NCI-H146 treated with DMSO at 0.1 percent for 48 hours (cell line): ENCODE measurements at regions not wholly inside any gene's neighbourhood (a gene's known extent, or its start where the extent isn't known, plus 50 kb on each side); places are given as distances from the start of the nearest gene placed in this dataset.
"Not testable (repeated sequence)": the region's sequence is repeated elsewhere in the genome, so short reads cannot be mapped to it uniquely, and the experiment has no call there.

ENCODE experiments used
- DNase-seq: peaks from one replicate; lab custom pipeline; 2025; ENCODE audit not compliant: unreplicated experiment; lab: John Stamatoyannopoulos, UW

DNA sequence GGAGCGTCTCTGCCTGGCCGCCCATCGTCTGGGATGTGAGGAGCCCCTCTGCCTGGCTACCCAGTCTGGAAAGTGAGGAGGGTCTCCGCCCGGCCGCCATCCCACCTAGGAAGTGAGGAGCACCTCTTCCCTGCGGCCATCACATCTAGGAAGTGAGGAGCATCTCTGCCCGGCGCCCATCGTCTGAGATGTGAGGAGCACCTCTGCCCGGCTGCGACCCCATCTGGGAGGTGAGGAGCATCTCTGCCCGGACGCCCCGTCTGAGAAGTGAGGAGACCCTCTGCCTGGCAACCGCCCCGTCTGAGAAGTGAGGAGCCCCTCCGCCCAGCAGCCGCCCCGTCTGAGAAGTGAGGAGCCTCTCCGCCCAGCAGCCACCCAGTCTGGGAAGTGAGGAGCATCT, 84.5 kb downstream of the IDS start:
- DNase-seq, result not testable (repeated sequence)

DNA sequence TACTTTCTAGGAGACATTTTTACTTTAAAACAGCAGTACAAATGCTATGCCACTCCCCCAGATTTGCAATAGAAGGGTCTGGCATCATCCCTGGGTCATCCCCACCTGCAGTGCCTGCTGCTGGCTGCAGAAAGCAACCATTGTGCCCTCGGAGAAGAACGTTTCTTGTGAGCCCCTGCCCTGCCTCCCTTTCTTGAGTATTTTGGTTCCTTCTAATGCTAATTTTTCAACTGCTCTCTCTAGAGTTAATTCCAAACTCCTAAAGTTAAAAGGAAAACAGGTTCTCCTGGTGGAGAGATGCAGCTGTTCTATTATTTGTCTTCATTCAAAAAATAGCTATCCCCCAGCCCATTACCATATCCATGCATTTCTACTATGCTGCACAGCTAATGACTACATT, 107.1 kb downstream of the IDS start:
- DNase-seq, result no peak

DNA sequence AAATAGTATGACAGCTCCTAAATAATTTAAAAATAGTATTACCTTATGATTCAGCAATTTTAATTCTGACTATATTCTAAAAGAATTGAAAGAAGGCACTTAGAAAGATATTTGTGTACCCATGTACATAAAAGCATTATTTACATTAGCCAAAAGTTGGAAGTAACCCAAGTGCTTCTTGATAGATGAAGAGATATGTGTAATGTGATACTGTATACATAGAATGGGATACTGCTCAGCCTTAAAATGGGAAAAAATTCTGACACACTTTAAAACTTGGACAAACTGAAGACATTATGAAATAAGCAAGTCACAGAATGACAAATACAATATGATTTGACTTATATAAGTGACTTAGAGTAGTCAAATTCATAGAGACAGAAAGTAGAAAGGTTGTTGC, 112.2 kb downstream of the IDS start:
- DNase-seq, result no peak

DNA sequence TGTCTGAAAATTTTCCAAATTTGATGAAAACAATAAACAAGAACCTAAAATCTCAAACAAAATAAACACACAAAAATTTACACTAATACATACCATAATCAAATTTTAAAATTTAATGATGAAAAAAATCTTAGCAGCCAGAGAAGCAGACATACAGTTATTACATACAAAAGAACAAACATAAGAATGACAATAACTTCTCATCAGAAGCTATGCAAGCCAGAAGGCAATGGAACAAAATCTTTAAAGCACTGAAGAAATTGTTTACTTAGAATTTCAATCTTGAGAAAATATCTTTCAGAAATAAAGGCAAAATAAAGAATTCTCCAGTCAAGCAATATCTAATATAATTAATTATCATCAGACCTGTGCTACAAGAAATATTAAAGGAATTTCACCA, 121.3 kb downstream of the IDS start:
- no peak for DNase-seq

DNA sequence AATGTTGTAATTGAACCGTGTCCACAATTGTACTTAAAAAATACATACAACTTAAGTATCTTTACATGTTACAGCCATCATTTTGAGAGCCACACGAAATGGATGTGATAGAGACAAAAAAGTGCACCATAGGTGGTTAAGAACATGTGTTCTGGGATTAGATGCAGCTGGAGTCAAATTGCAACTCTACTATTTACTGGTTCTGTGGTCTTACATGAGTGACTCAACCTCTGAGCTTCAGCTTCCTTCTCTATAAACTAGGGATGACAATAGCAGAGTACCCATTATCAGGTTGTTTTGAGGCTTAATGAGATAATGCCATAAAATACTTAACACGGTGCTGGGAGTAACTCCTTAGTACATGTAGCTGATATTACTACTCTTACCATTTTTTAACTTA, 130.4 kb downstream of the IDS start:
- no peak for DNase-seq

DNA sequence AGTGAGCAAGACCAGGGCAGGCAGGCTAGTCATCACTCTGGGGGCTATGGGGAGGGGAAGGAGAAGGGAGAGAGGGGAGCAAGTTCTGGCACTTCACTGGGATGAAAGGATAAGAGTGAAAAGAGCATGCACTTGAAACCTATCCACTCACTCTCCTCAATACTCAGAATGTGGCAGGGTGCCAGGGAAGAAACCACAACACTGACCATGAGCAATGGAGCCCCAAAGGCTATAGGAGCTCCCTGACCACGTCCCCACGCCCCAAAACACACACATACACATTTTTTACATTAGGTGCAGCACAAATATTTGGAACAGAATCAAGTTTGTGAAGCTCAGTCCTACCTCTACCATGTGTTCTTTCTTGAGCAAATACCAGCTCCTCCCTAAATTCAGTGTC, 132.2 kb downstream of the IDS start:
- no peak for DNase-seq

DNA sequence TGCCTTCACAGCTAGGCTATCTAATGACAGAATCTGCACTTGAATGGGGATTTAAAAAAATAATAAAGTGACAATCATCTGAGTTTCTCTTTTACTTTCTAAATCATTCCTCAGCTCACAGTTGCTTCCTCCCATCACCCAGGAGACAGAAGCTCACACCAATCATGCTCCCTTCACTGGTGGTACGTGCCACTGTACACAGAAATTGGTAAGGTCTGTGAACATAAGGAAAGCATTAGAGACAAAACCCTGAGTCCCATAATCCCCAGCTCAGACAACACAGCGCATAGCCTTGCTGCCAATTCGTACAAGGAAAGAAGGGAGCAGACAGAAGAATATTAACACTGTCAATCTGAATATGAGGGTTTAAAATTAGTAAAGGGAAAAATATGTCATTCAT, 133.1 kb downstream of the IDS start:
- DNase-seq, result no peak

DNA sequence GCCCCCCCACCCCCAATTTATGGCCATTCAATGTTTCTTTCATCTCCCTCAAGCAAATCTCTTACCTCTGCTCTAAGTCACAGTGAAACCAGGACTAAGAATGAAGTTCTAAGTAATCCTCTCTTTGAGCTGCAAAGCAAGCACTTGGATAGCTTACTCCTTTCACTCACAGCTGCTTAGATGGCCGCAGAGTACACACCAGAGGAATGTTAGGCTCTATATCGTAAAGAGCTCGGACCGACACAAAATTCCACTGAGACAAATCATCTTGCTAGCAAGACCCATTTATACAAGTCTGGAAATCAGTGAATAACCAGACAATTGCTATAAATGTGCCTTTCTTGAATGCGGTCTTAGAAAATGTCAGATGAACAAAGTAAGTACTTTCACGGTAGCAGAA, 135.0 kb downstream of the IDS start:
- DNase-seq, result no peak

DNA sequence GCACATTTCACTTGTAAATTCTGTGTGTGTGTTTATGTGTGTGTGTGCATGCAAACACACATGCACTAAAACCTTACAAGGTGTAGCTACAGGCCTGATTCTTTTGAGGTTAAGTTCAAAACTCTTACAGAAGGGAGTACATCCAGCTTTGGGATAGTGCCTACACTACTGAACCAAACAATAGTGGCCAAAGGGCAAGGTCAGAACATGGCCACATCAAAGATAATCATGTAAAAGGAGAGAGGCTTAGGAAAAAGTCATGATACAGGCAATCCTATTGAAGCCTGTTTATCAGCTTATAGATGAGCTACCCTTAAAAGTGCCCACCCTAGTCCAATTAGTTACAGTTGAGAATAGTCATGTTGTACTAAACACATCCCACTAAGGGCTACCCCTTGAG, 139.6 kb downstream of the IDS start:
- no peak for DNase-seq

DNA sequence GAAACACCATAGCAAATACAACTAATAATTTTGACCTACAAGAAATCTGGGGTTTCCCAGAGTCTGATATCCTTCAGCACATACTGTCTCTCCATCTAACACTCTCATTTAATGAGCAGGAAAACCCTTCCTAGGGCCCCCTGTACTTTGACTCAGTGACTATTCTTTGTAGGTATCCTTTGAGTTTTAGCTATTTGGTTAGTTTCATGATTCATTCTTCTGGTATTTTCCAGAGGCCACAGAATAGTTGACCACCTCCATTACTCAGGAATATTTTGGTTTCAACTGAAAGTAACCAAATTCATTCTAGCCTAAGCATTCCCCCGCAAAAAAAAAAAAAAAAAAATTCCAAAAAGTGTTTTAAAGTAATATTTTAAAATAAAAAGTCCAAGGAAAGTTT, 140.0 kb downstream of the IDS start:
- no peak for DNase-seq

DNA sequence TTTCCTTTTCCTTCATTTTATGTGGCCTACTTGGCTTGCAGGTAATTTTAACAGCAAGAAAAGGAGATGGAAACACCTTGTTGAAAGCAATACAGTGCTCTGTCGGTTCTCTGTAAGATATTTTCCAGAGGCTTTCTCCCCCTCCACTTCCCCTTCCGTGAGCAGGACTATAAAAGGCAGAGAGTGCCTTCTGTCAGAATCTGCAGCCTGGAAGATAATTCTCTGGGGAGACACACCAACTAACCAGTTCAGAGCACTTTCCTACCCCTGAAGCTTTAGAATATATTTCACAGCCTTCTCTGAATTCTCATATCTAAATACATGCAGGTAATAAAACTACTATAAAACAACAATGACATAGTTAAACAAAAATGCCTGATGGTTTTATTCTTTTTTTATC, 141.1 kb downstream of the IDS start:
- no peak for DNase-seq

DNA sequence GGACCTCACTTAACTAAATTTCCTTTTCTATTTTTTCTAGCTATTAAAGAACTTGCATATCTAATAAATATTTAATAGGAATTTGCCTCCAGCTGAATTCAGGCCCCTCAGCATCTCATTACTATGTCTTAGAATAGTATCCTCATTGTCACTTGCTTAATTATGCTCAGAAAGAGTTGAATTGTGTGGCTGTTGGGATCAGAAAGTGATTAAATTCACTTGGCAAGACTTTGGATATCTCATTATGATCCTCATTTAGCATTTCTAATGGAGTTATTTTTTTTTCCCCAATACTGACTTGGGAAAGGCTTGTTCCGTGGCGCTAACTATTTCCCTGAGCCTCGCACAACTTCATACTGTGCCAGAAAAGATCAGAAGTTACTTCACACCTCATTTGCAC, 158.8 kb downstream of the IDS start:
- DNase-seq, result no peak

DNA sequence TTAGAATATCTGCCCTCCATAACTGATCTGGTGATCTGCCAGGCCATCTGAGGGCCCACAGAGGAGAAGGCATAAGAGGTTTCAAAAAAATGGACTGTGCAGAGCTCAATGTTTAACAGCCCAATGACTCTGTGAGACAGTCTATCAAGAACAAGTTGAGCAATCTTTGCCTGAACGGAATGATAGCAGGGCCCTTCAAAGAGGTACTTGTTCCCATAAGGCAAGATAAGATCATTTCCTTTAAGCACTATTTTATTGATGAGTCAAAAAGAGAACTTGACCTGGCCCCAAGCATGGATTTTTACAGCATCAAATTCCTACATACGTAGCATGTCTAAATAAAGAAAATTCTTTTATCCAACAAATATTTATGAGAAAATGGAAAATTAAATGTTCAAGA, 182.8 kb downstream of the IDS start:
- DNase-seq, result no peak

DNA sequence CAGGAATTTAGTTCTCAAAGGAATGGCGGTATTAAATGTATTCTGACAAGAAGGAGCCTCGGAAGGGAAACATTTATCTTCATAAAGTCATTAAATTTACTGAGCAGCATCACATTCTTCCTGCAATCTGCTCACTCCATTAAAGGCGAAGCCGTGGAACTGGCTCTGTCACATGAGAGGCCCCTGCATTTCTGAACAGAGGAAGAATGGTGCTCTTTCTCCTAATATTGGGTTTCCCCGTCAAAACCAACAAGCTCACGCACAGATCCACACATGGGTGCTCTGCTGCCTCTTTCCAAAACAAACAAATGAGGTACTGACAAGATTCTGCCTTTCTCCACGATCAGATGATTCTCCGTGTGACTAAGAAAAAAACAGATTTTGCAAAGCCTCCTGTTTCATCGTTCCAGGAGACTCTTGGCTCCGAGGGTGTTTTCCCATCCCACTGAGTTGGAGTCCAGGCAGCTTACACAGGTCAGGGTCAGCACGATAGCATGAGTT, 191.2 kb downstream of the IDS start:
- DNase-seq, result no peak

DNA sequence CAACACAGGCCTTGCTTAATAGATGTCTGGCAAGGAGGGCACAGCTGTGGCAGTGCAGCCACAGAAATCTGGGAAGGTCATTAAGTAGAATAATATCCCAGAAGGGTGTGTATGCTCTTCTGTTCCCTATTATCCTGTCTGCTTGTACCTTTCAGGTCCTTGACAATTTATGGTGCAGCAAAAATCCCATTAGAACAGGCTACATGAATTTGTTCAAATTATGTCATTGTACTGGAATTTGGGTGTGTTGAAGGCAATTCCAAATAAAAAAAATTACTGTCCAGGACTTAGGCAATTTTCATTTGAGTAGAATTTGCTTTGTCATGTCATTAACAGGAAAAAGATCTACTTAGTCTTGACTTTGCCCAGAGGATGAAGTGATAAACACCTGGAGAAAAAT, 192.1 kb downstream of the IDS start:
- no peak for DNase-seq

DNA sequence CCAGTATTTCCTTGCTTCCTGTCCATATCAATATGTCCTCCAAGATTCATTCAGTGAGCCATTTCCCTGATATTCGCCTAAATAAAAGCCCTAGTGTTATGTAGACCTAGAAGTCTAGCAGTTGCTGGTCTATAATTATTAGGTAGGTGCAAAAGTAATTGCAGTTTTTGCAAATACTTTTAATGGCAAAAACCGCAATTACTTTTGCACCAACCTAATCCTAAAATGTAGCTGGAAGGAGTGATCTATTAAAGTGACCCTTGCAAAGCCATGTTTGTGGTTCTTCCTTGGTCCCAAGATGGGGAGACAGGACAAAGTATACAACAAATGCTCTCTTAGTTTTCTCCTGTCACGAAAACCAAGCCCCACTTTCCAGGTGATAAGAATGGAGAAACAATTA, 193.0 kb downstream of the IDS start:
- no peak for DNase-seq

DNA sequence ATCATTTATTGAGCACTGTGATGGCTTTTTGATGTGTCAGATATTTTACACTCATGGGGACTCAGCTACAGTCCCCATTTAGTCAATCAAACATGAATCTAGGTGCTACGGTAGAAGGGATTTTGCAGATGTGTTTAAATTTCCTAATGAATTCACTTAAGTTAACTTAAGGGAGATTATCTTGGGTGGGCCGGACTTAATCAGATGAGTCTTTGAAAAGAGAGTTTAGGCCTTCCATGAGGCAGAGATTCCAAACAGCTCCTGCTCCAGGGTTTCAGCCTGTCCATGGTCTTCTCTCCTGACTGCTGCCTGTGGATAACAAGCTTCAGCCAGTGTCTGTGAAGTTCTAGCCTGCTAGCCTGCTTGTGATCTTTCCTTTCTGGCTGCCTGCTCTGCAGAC, 202.4 kb downstream of the IDS start:
- no peak for DNase-seq

DNA sequence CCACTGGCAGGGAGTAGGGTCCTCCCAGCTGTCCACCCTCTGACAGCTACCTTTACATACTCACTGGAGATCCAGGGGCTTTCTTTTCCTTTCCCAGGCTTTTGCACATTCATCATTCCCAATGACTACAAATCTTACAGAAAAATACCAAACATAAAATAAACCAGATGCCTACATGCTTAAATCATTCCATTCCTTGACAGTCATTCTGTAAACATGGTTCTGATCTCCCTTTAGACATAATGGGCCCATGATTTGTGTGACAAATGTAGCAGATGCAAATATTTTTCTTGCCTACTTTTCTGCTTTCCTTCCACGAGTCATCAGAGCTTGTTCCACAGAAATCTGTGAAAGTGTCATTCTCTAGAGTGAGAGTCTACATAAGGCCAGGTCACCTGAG, 207.0 kb downstream of the IDS start:
- DNase-seq, result no peak

DNA sequence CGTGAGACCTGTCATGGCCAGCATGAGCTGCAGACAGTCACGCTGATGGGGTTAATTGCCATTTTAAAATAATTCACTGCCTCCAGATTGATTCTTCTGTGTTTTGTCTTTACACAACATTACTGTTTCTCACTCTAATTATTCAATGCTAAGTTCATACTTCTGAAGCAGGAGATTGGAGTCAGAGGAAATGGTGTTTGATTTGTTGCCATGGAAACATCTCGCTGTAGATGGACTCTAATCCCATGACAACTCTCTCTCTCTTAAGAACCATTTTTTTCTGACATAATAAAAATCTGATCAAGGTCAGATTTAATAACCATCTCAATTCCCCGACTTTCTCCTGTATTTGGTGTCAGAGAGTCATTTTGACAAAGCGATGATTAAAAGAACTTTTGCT, 209.0 kb downstream of the IDS start:
- DNase-seq, result no peak

DNA sequence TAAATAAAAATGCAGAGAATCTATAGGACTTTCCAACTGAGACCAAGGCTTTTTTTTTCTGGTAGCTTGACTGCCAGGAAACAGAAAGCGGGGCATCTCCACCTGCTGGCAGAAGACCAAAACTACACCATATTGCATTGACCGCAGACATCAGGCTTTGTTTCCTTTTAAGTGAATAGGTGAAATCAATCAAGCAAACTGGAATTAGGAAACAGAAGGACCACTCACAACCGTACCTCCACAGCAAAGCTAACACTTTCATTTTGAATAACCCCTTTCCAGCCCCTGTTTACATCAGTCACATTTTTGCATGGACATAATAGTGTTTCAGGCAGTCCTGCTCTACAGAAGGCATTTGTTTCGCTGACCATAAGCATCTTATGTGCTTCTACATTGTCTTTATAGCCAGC, 218.2 kb downstream of the IDS start:
- peak; percentile 1 for DNase-seq

DNA sequence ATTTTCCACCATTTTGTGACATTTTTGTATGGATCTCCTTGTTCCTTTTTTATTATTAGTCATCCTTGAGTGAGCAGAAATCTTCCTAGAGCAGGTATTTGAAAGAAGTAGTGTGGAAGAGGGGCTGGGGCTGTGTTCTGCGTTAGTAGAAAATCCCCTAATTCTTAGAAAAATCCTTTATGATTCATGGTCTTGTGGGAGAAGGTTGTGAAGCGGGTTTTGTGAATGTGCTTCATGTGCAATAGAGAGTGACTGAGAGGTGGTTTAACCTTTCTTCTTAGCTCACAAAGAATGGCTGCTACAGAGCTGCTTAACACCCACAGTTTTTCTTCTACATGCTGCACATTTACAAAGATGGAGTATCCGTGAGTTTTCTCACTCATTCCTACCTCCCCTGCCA, 220.5 kb downstream of the IDS start:
- no peak for DNase-seq

DNA sequence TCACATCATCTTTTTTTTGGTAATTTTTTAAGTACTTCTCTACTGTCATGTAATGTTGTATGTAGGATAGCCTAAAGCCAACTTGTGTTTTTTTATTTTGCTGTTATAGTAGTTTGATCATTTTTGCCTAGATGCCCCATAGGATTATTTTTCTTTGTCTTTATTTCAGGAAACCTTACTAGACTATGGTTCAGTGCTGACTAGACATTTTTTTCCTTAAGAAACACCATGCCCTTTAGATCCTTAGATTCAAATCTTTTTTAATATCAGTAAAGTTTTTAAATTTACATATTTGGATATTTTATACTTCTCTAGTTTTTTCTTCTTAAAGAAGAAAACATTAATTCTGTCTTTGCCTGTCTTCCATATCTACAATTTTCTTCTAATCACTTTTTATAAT, 221.3 kb downstream of the IDS start:
- DNase-seq, result no peak

DNA sequence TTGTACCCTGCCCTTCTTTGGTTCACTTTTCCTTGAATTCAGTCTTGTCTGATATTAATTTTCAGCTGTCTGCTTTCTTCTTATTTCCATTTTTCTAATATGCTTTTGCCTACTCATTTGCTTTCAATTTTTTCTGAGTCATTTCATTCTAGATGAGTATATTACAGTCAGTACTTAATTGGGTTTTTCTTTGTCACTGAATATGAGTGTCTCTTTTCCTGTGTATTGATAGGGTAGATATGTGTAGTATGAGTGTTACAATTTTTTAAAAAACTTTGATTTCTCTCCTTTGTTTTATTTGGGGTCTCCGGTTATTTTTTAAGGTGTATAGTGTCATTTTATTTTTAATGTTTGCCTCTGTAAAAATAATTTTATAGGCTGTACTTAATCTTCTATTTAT, 222.2 kb downstream of the IDS start:
- DNase-seq, result no peak

DNA sequence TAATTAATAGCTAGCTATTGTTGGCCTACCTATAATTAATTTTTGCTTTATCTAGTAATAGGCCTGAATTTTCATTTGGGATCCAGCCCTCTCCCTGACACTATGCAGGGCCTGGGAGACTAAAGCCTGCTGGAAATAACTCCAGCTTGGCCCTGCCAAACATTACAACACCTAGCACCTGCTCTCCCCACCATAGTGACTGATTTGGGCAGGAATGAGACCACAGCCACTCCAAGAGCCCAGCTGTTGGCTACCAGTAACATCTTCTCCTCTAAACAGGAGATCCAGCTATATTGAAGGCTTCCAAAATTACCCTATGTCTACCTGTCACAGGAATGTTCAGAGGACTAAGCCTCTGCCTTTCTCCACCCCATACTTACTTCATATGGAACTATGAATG, 225.1 kb downstream of the IDS start:
- no peak for DNase-seq
